HEK293T (cell line): ENCODE measurements at regions not wholly inside any gene's neighbourhood (a gene's known extent, or its start where the extent isn't known, plus 50 kb on each side); places are given as distances from the start of the nearest gene placed in this dataset.
"Not testable (repeated sequence)": the region's sequence is repeated elsewhere in the genome, so short reads cannot be mapped to it uniquely, and the experiment has no call there.

Experiments used
- CTCF ChIA-PET: fragments of 350-600 bp; formaldehyde crosslinking; extraction: SDS; loops from one replicate; lab custom pipeline; 2021; ENCODE audit warnings: antibody characterized with exemption, inconsistent platforms; lab: Yijun Ruan, JAX
- POLR2A ChIA-PET: fragments of 350-600 bp; formaldehyde crosslinking; extraction: SDS; loops from one replicate; lab custom pipeline; 2020; ENCODE audit warnings: antibody characterized with exemption, inconsistent platforms; lab: Yijun Ruan, JAX
- DNase-seq: peaks from one replicate; pipeline ENCODE4 v3.0.0; 2012; ENCODE audit warnings: mixed read lengths; ENCODE audit errors: extremely low spot score
- ARNT ChIP-seq: fragments of 450-650 bp; IDR thresholded peaks from 2 replicates; pipeline ENCODE4 v1.6.1; 2017; ENCODE audit warnings: mild to moderate bottlenecking
- BHLHE40 ChIP-seq: fragments of 450-650 bp; IDR thresholded peaks from 2 replicates; pipeline ENCODE4 v1.6.1; 2016; ENCODE audit warnings: mild to moderate bottlenecking, moderate library complexity, borderline replicate concordance
- CTBP1 ChIP-seq: fragments of 450-650 bp; IDR thresholded peaks from 2 replicates; pipeline ENCODE4 v1.6.1; 2016; ENCODE audit warnings: borderline replicate concordance
- ELF4 ChIP-seq: fragments of 450-650 bp; IDR thresholded peaks from 2 replicates; pipeline ENCODE4 v1.6.1; 2017; ENCODE audit warnings: antibody characterized with exemption
- FOXA1 ChIP-seq: fragments of 450-650 bp; IDR thresholded peaks from 2 replicates; pipeline ENCODE4 v1.6.1; 2016; ENCODE audit warnings: mild to moderate bottlenecking
- FOXK2 ChIP-seq: fragments of 450-650 bp; IDR thresholded peaks from 2 replicates; pipeline ENCODE4 v1.6.1; 2016; ENCODE audit warnings: mild to moderate bottlenecking
- FOXM1 ChIP-seq: fragments of 450-650 bp; IDR thresholded peaks from 2 replicates; pipeline ENCODE4 v1.6.1; 2017; ENCODE audit warnings: mild to moderate bottlenecking, borderline replicate concordance
- HDGF ChIP-seq: fragments of 450-650 bp; IDR thresholded peaks from 2 replicates; pipeline ENCODE4 v1.6.1; 2017; ENCODE audit warnings: antibody characterized with exemption, borderline replicate concordance
- L3MBTL2 ChIP-seq: fragments of 450-650 bp; conservative IDR thresholded peaks from 2 replicates; pipeline ENCODE4 v1.6.1; 2016; ENCODE audit warnings: mild to moderate bottlenecking
- LEF1 ChIP-seq: fragments of 450-650 bp; IDR thresholded peaks from 2 replicates; pipeline ENCODE4 v1.6.1; 2017; ENCODE audit warnings: mild to moderate bottlenecking, borderline replicate concordance
- NFRKB ChIP-seq: fragments of 450-650 bp; IDR thresholded peaks from 2 replicates; pipeline ENCODE4 v1.6.1; 2016; ENCODE audit warnings: mild to moderate bottlenecking, moderate library complexity
- PKNOX1 ChIP-seq: fragments of 450-650 bp; IDR thresholded peaks from 2 replicates; pipeline ENCODE4 v1.6.1; 2016
- SP1 ChIP-seq: fragments of 450-650 bp; IDR thresholded peaks from 2 replicates; pipeline ENCODE4 v1.6.1; 2017
- SUZ12 ChIP-seq: fragments of 450-650 bp; IDR thresholded peaks from 2 replicates; pipeline ENCODE4 v1.6.1; 2016; ENCODE audit warnings: mild to moderate bottlenecking
- TARDBP ChIP-seq: fragments of 450-650 bp; IDR thresholded peaks from 2 replicates; pipeline ENCODE4 v1.6.1; 2016
- ZNF384 ChIP-seq: fragments of 450-650 bp; IDR thresholded peaks from 2 replicates; pipeline ENCODE4 v1.6.1; 2016

DNA sequence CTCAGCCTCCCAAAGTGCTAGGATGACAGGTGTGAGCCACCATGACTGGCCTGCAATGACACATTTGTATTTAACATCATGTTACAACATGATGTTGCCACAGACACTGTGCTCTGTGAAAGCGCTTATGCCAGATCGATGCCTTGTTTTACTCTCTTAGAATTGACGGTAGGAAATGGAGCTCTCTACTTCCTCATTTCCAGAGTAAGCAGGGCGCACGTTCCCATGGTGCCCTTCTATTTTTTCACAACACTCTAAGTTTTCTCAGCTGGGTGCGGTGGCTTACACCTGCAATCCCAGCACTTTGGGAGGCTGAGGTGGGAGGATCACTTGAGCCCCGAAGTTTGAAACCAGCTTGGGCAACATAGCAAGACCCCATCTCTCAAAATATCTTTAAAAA lies 60.7 kb upstream of the DHRSX start:
- POLR2A ChIA-PET, result no interaction called here
- CTCF ChIA-PET, result no interaction called here
- TF ChIP-seq SP1 (no peak), ELF4 (no peak), FOXA1 (no peak), ZNF384 (no peak)
- no peak for DNase-seq

DNA sequence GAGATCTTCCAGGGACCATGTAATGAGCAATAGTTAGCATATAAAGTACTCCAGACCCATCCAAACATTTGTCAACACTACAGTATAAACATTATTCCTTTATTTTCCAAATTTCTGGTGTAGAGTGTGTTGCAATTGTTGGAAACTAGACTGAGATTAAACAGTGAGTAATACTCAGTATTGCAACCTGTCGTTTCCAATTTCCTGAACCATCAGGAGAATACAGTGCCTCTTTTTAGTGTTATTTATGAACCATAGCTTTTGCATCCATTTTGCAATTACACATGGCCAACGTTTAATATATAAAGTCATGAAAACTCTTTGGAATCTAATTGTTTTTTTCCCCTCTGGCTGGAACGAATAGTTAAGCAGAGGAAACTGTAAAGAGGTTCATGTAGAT lies 58.3 kb upstream of the DHRSX start:
- POLR2A ChIA-PET, result no interaction called here

DNA sequence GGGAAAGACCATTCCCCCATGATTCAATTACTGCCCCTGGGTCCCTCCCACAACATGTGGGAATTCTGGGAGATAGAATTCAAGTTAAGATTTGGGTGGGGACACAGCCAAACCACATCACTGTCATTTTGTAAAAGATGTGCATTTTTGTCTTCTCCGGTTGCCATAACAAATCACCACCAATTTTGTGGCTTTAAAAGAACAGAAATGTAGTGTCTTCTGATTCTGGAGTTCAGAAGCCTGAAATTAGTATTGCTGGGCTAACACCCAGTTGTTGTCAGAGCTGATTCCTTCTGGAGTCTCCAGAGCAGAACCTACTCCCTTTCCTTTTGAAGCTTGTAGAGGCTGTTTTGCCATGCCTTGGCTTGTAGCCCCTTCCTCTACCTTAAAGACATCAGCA lies 54.1 kb upstream of the DHRSX start:
- no peak for TF ChIP-seq PKNOX1
- TF ChIP-seq LEF1, result no peak
- no peak for TF ChIP-seq ZNF384
- TF ChIP-seq TARDBP, result no peak
- no peak for TF ChIP-seq ARNT
- no peak for TF ChIP-seq L3MBTL2
- no peak for TF ChIP-seq ELF4
- TF ChIP-seq HDGF, result no peak
- no peak for TF ChIP-seq FOXM1
- no peak for TF ChIP-seq BHLHE40
- no peak for TF ChIP-seq FOXK2
- TF ChIP-seq FOXA1, result no peak
- no peak for TF ChIP-seq NFRKB
- no peak for TF ChIP-seq SUZ12
- ChIA-PET CTCF (no interaction called here), POLR2A (no interaction called here)
- DNase-seq, result no peak

More for the DNA sequence above, 58.3 kb upstream of the DHRSX start:
- DNase-seq, result no peak
- CTCF ChIA-PET, result no interaction called here
- TF ChIP-seq FOXK2, result no peak
- TF ChIP-seq FOXM1, result no peak
- TF ChIP-seq TARDBP, result no peak
- TF ChIP-seq BHLHE40, result no peak
- TF ChIP-seq ELF4, result no peak
- TF ChIP-seq SP1, result no peak
- TF ChIP-seq NFRKB, result no peak
- TF ChIP-seq FOXA1, result no peak
- TF ChIP-seq ARNT, result no peak
- TF ChIP-seq HDGF, result no peak
- TF ChIP-seq LEF1, result no peak
- TF ChIP-seq L3MBTL2, result no peak
- TF ChIP-seq CTBP1, result no peak
- no peak for TF ChIP-seq ZNF384
- TF ChIP-seq SUZ12, result no peak
- no peak for TF ChIP-seq PKNOX1

- POLR2A ChIA-PET, DNase-seq, CTCF ChIA-PET: not testable (repeated sequence)
Measured at GRCh38 chrX:2554066-2554465, 53.3 kb upstream of the DHRSX start.

DNA sequence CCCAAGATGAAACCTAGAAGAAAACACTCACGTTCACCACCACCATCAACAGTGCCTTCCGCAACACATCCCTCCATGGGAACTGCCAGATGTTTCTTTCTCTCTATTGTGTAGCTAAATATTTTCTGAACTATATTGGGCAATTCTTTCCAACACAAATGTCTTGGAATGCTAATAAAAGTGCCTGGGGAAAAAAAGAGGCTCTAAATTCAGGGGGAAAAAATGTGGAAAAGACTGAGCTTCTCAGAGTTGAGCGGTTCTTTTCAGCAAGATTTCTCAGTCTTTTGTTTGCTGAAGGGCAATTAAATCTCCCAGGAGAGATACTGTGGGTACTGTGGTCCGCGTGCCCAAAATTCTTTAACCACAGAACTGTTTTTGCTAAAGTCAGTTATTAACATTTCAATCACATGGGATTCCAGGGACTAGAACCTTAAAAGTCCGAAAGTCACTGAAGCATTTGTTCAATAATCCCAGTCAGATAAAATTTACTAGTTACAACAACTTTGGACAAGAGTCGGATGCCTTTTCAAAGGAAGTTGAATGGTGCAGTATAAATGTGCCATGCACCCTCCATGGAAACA lies 51.9 kb upstream of the DHRSX start:
- CTCF ChIA-PET, result no interaction called here
- TF ChIP-seq ZNF384 (no peak), FOXK2 (no peak), NFRKB (no peak), HDGF (no peak), SUZ12 (no peak), BHLHE40 (no peak), FOXA1 (no peak), CTBP1 (no peak), ELF4 (no peak), L3MBTL2 (no peak), FOXM1 (no peak), LEF1 (no peak), ARNT (no peak), TARDBP (no peak), SP1 (no peak), PKNOX1 (no peak)
- POLR2A ChIA-PET, result no interaction called here
- no peak for DNase-seq

- no peak for DNase-seq
- no peak for TF ChIP-seq ZNF384
- TF ChIP-seq PKNOX1, result no peak
- no peak for TF ChIP-seq TARDBP
- CTCF ChIA-PET, result no interaction called here
- POLR2A ChIA-PET, result no interaction called here
Measured at GRCh38 chrX:2550328-2551020, 49.7 kb upstream of the DHRSX start.
